Fibroblast of lung (primary cell): ENCODE measurements at regions not wholly inside any gene's neighbourhood (a gene's known extent, or its start where the extent isn't known, plus 50 kb on each side); places are given as distances from the start of the nearest gene placed in this dataset.
A peak's percentile ranks its signal among the peaks of the same experiment; 100 is the strongest.

Experiments used
- DNase-seq, 2 donors: peaks; one replicate each; pipeline versions ENCODE4 v3.0.0 to v3.0.0-alpha.2; 2010; ENCODE audit warnings: low read depth in 2 of 2
- H2AFZ ChIP-seq: 2 replicates; pipeline ENCODE4 v1.5.1; 2012; ENCODE audit warnings: low read length, control low read depth, inconsistent platforms
- H3K27ac ChIP-seq: 2 replicates; pipeline ENCODE4 v1.5.1; 2011; ENCODE audit warnings: low read length, control low read depth; ENCODE audit not compliant: insufficient read depth
- H3K27me3 ChIP-seq: 2 replicates; pipeline ENCODE4 v1.5.1; 2011; ENCODE audit warnings: mild to moderate bottlenecking, low read length; ENCODE audit not compliant: control insufficient read depth, insufficient read depth
- H3K36me3 ChIP-seq: 2 replicates; pipeline ENCODE4 v1.5.1; 2011; ENCODE audit warnings: low read length; ENCODE audit not compliant: control insufficient read depth, insufficient read depth
- H3K4me1 ChIP-seq: 2 replicates; pipeline ENCODE4 v1.5.1; 2011; ENCODE audit warnings: low read length; ENCODE audit not compliant: control insufficient read depth, insufficient read depth; ENCODE audit errors: extremely low read depth
- H3K4me2 ChIP-seq: 2 replicates; pipeline ENCODE4 v1.5.1; 2011; ENCODE audit warnings: low read length, control low read depth; ENCODE audit not compliant: insufficient read depth; ENCODE audit errors: extremely low read depth
- H3K4me3 ChIP-seq, 4 experiments: fragments of 200-600 bp in 1 of 4; sonication (generic) in 1 of 4; replicated peaks in 1 of 4; 2 replicates each; pipeline ENCODE4 v1.5.1; 2011 to 2016; ENCODE audit warnings: low read length in 4 of 4, low read depth in 3 of 4, mild to moderate bottlenecking in 3 of 4, control low read depth in 2 of 4, inconsistent platforms in 1 of 4, mixed read lengths in 1 of 4; ENCODE audit not compliant: insufficient read depth in 1 of 4; ENCODE audit errors: control extremely low read depth in 1 of 4
- H3K79me2 ChIP-seq: 2 replicates; pipeline ENCODE4 v1.5.1; 2012; ENCODE audit warnings: mild to moderate bottlenecking, low read length, inconsistent platforms; ENCODE audit not compliant: control insufficient read depth, insufficient read depth
- H3K9ac ChIP-seq: 2 replicates; pipeline ENCODE4 v1.5.1; 2011; ENCODE audit warnings: mild to moderate bottlenecking, low read length, control low read depth; ENCODE audit not compliant: insufficient read depth
- H3K9me3 ChIP-seq: 2 replicates; pipeline ENCODE4 v1.5.1; 2012; ENCODE audit warnings: low read depth, low read length; ENCODE audit not compliant: control insufficient read depth, insufficient read depth
- H4K20me1 ChIP-seq: 2 replicates; pipeline ENCODE4 v1.5.1; 2011; ENCODE audit warnings: low read length; ENCODE audit not compliant: control insufficient read depth, insufficient read depth; ENCODE audit errors: extremely low read depth
- EZH2 ChIP-seq: IDR thresholded peaks from 2 replicates; pipeline ENCODE4 v1.5.1; 2012; ENCODE audit warnings: low read length, control low read depth, mild to moderate bottlenecking; ENCODE audit errors: missing control alignments
- TF ChIP-seq, protein P1 (sequence below), 2 donors: IDR thresholded peaks in 1 of 2; conservative IDR thresholded peaks in 1 of 2; 1 replicate in 1 of 2; 2 replicates in 1 of 2; pipeline ENCODE4 v1.5.1; 2011 to 2012; ENCODE audit warnings: low read length in 2 of 2, control low read depth in 1 of 2, inconsistent platforms in 1 of 2, low read depth in 1 of 2, mild to moderate bottlenecking in 1 of 2

DNA sequence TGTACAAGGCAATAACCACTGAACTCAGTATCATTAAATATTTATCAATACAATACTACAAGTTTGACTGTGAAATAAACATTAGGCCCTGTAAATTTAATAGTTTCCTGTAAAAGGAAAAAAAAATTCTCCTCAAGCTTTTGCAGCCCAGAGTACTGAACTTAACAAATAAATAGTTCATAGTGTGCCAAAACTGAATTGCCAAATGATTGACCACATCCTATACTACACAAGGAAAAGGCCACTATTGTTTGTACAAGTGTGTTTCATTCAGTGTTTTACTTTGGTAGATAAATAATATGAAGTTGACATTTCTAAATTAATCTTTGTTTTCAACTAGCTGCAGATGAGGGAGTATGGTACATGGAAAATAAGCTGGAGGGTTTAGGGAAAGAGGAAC is 379.6 kb downstream of the FLRT2 start:
- no peak for TF ChIP-seq EZH2
- TF ChIP-seq, protein P1, sequence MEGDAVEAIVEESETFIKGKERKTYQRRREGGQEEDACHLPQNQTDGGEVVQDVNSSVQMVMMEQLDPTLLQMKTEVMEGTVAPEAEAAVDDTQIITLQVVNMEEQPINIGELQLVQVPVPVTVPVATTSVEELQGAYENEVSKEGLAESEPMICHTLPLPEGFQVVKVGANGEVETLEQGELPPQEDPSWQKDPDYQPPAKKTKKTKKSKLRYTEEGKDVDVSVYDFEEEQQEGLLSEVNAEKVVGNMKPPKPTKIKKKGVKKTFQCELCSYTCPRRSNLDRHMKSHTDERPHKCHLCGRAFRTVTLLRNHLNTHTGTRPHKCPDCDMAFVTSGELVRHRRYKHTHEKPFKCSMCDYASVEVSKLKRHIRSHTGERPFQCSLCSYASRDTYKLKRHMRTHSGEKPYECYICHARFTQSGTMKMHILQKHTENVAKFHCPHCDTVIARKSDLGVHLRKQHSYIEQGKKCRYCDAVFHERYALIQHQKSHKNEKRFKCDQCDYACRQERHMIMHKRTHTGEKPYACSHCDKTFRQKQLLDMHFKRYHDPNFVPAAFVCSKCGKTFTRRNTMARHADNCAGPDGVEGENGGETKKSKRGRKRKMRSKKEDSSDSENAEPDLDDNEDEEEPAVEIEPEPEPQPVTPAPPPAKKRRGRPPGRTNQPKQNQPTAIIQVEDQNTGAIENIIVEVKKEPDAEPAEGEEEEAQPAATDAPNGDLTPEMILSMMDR (conservative IDR thresholded peaks at IDR 0.05 in 1 of 2, IDR thresholded peaks at IDR 0.05 in 1 of 2; ENCODE audit: low read depth in 1 of 2, low read length in 2 of 2) = no peak
- H3K27ac ChIP-seq = no peak overlapping the region
- H3K36me3 ChIP-seq = no peaks in the 10 kb centered on the region
- no peak overlapping the region for H2AFZ ChIP-seq
- H3K4me2 ChIP-seq = no peak overlapping the region
- no peaks in the 10 kb centered on the region for H3K9me3 ChIP-seq
- no peaks in the 10 kb centered on the region for H3K27me3 ChIP-seq
- H3K4me3 ChIP-seq = no peak overlapping the region
- DNase-seq = peak in 1 of 2 donors; percentile 65
- no peak overlapping the region for H3K9ac ChIP-seq
- no peaks in the 10 kb centered on the region for H3K79me2 ChIP-seq
- no peaks in the 10 kb centered on the region for H4K20me1 ChIP-seq
- H3K4me1 ChIP-seq = no peaks in the 10 kb centered on the region

DNA sequence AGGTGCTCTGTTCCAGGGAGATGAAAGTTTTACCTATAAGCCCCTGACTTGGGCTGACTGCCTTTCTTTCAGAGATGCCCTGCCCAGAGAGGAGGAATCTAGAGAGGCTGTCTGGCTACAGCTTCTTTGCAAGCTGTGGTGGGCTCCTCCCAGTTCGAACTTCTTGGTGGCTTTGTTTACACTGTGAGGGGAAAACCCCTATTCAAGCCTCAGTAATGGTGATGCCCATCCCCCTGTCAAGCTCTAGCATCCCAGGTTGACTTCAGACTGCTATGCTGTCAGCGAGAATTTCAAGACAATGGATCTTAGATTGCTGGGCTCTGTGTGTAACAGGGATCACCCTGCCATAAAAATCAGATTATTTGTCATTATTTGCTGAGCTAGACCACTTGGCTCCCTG is 377.6 kb downstream of the FLRT2 start:
- TF ChIP-seq, protein P1 (conservative IDR thresholded peaks at IDR 0.05 in 1 of 2, IDR thresholded peaks at IDR 0.05 in 1 of 2; ENCODE audit: low read depth in 1 of 2, low read length in 2 of 2) = no peak
- TF ChIP-seq EZH2 = no peak
- Histone ChIP-seq H3K4me3 (no peak overlapping the region), H3K79me2 (no peaks in the 10 kb centered on the region), H3K4me1 (no peaks in the 10 kb centered on the region), H2AFZ (no peak overlapping the region), H3K9me3 (no peaks in the 10 kb centered on the region), H3K4me2 (no peak overlapping the region), H3K36me3 (no peaks in the 10 kb centered on the region), H4K20me1 (no peaks in the 10 kb centered on the region), H3K27me3 (no peaks in the 10 kb centered on the region), H3K27ac (no peak overlapping the region), H3K9ac (no peak overlapping the region)
- no peak for DNase-seq

DNA sequence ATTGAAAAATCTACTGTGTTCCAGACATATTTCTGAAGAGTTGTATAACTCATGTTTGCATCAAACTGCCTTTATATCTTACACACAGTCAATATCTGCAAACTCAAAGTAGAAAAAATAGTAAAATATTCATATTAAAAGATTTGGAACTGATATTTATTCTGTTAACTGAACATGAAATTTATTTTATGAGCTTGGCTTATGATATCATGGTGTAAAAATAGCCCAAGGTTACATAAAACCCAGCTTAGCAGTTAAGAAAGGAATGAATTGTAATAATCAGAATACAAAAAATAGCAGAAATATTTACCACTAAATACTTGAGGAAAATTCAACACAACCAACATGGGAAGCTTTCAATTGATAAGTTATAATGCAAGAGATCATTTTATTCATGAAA is 367.9 kb downstream of the FLRT2 start:
- no peaks in the 10 kb centered on the region for H4K20me1 ChIP-seq
- no peak overlapping the region for H3K4me3 ChIP-seq
- H3K27ac ChIP-seq = no peak overlapping the region
- no peak overlapping the region for H3K4me2 ChIP-seq
- no peak overlapping the region for H3K9ac ChIP-seq
- H3K9me3 ChIP-seq = no peaks in the 10 kb centered on the region
- DNase-seq = no peak
- H3K4me1 ChIP-seq = no peaks in the 10 kb centered on the region
- no peaks in the 10 kb centered on the region for H3K27me3 ChIP-seq
- no peaks in the 10 kb centered on the region for H3K79me2 ChIP-seq
- no peak overlapping the region for H2AFZ ChIP-seq
- no peaks in the 10 kb centered on the region for H3K36me3 ChIP-seq
- TF ChIP-seq, protein P1 (conservative IDR thresholded peaks at IDR 0.05 in 1 of 2, IDR thresholded peaks at IDR 0.05 in 1 of 2; ENCODE audit: low read depth in 1 of 2, low read length in 2 of 2) = no peak
- no peak for TF ChIP-seq EZH2
